NCI-H1930 (cell line): ENCODE measurements at regions not wholly inside any gene's neighbourhood (a gene's known extent, or its start where the extent isn't known, plus 50 kb on each side); places are given as distances from the start of the nearest gene placed in this dataset.

Experiments used
- DNase-seq, 2 experiments: peaks; one replicate each; lab custom pipeline; 2025; lab: John Stamatoyannopoulos, UW

DNA sequence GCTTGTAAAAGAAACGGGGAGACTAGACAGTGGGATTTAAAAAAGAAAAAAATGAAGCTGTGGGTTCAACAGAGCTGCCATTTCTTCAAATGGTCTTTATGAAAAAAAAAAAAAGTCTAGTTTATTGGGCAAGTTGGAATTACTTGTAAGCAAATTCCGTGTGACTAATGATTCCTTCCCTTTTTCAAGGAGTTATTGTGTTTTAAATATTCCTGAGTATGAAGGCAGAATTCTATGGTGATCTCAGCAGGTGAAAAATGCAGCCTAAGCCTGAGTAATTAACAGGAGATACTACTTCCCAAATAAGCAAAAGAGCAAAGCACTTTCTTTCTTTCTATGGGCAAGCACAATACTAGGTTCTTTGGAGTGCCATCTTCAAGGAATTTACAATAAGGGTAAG is 481.9 kb downstream of the ZNF608 start:
- DNase-seq = peak in 1 of 2 experiments; percentile 42

DNA sequence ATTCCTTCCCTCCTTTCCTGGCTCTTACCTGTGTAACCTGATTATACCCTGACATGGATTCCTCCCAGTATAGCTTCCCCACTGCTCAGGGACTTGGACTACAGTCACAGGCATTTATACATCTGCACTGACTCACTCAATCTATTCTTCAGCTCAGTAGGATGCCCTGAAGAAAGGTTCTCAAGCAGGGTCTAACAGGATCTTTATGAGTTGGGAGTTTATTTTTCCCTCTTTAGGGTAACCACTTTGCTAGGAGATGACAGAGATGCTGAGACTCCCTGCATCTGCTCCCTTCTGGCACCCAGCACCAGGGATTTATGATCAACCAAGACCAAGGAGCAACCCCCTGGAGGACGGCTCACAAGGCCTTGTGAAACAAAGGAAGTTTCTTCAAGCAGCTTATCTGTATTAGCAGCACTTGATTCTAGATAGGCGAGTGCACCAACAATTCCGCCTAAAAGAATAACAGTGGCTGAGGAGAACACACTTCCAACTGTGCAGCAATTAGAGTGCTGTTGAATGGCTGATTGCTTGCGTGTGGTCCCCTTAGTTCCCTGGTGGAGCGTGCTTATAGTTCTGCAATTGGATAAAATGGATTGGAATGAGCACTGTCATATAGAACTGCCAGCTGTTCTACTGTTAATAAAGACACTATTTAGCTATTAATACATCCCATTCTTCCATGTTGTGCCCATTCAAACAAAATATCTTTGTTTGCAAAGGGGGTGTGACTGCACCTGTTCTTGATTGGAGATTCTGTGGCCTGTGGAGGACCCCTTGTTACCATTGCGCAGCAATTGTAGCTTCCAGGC is 482.6 kb downstream of the ZNF608 start:
- peak; percentile 79 to 88 for DNase-seq

DNA sequence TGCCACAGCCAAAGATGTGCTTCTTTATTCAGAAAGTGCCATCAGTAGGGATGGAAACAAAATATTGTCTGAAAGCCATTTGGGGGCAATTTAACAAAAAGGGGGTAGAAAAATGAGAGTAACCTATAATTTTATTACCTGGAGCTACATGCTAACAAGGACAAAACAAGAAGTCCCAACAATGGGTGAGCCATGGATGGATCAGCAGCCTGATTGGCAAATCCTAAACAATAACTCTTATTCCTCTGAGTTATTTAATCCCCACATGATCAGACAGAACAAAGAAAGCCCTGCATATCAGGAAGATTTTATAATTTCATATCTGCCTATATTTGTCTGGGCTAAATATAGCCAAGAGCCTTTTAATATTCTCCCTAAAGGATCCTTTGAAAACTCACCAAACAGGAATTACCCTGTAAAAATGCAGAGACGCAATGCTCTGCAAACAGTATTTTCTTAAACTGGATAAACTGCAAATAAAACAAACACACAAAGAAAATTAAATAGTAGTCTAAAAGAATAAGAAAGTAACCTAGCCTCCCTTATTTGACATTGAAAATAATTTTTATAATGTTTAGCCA is 483.4 kb downstream of the ZNF608 start:
- DNase-seq = peak in 1 of 2 experiments; percentile 13

DNA sequence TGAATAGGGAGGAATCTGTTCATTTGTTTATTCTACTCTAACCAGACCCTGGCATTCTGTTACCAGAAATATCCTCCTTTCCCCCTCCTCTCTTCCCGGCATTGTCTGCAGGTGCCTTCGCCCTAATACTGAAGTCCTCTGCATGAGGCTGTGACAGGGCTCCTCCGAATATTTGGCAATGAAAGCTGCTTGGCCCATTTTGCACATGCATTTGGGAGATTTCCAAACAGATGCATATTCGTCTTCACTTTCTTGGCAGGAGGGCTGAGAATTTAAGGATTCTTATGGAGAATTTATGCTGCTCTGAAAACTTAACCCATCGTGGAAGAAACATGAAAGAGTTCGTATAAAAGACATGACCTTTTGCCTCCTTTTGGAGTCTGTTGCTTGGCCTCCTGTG is 484.0 kb downstream of the ZNF608 start:
- DNase-seq = no peak

DNA sequence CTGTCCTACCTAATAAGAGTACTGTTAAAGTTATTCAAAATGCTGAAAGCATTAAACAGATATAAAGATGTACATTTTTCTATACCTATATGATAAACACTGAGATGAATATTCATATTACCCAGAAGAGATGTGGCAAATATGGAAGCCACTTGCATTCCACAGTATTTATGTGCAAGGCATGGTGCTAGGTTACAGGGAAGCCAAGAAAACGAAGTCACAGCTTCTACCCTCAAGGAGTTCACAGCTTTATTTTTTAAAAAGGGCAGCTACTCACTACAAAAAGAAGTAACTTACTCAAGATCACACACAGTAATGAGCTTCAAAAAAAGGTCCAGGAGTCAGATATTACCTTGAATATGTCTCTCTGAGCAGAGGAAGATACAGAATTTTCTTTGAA is 484.6 kb downstream of the ZNF608 start:
- no peak for DNase-seq

DNA sequence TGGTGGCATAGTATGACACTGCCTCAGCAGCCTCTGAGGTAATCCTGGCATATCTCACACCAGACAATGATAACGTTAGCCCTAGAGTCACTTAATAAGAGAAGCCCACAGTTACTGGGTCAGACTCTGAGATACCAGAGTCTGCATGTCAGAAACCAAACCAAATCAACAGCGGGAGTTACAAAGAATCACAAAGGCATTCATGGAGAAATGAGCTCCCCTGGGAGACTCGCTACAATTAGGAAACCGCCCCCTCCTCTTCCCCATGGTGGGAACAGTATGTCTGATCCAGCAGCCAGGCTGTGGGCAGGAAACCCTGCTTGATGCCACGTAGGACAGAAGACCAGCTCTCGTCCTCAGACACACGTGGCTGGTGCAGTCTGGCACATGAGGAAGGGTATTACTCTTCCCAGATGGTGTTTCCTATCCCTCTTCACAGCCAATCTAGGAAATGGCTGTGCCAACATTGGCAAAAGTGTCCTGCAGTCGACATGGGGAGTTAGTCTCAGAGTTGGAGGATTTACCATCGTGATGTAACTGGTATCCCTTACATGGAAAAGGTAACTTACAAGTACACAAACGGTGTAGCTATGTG is 485.4 kb downstream of the ZNF608 start:
- DNase-seq = peak; percentile 12 to 33

DNA sequence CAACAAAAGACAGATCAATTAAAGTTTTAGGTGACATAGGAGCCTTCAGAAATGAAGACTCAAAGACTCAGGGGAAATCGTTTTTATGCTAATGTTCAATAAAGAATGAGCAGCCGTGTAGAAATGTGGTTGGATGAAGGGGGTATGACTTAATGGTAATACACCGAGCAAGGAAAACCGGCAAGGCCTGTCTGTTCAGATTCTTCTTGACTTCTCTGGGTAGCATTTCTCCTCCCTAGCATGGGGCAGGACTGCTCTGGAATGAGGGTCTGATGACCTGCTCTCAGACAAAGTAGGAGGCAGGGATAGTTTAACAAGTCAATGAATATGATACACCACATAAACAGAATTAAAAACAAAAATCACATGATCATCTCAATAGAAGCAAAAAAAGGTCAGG is 487.4 kb downstream of the ZNF608 start:
- no peak for DNase-seq

DNA sequence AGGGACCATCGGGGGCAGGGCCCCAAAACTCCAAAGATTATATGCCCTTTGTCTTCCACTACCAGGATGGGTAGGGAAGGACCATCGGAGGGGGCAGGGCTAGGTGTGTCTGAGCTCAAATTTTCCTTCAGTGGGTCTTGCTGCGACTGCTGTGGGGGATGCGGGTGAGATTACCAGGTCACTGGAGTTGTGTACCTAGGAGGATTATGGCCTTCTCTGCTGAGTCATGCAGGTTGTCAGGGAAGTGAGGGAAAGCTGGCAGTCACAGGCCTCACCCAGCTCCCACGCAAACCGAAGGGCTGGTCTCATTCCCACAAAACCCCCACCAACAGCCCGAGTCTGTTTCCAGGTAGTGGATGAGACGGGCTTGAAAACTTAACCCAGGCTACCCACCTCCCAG is 489.4 kb downstream of the ZNF608 start:
- DNase-seq = no peak

DNA sequence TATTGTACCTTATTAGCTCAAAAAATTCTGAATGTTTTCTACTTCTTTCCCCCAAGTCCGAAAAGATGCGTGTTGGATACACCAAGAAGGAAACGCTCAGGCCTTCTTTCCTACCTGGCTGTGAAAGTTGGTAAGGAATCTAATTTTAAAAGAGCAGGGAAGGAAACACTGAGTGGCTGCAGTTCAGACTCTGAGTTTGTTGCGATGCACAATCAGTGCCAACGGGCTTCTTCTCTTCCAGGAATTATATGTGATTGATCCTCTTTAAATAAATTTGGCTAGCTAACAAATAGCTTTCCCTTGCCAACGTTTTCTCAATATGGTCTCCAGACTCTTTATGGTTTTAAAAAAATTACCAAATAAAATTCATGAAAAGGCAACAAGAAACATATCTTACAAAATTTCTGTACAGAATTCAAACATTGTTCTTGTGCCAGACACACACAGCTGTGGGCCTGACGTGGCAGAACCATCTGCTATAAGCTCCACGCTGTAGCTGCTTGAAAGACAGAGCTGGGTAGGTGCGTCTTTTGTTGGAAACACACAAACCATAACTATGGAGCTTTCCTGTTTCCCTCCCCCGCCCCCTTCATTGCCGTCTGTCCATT is 493.1 kb downstream of the ZNF608 start:
- DNase-seq = no peak

DNA sequence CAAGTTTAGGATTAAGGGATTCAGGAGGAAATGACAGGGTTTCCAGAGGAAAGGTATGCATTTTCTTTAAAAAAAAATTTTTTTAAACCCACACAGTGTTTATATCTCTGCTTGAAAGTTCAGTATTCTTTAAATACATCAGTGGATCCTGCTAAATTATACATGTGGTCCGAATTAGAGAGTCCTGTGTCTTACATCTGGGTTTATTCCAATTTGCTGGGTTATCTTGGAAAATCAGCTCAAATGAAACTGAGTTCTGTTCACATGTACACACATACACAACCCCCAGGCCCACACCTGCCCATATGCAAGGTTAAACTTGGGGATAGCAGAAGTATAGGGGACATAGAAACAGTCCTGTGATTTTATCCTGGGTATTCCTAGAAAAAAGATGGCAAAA is 493.7 kb downstream of the ZNF608 start:
- DNase-seq = no peak

DNA sequence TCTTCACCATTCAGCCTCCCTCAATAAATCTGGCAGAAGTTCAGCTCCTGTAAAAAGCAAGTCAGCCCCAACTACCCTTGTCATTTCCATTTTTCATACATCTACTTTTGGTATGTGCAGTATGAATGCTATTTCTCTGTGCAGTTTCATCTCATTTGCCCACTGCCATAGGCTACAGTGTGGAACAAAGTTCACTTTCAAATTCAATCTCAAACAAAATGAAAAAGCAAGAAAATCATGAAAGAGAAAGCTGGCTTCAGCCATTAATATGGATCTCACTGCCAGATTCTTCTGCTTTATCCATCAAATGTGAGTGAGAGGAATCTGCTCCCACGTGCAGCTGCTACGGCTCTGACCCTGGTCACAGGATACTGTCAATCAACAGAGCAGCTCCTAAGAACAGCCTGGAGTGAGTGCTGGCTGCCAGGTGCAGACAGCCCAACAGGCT is 494.2 kb downstream of the ZNF608 start:
- peak in 1 of 2 experiments; percentile 27 for DNase-seq

DNA sequence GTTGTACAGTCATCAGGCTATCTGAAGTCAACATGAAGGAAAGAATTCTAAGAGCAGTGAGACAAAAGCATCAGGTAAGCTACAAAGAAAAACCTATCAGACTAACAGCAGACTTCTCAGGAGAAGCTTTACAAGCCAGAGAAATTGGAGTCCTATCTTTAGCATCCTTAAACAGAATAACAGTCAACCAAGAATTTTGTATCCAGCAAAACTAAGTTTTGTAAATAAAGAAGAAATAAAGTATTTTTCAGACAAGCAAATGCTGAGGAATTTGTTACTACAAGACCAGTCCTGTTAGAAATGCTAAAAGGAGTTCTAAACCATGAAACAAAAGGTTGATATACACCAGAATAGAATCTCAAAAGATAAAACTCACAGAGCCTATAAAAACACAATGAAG is 501.2 kb downstream of the ZNF608 start:
- no peak for DNase-seq

DNA sequence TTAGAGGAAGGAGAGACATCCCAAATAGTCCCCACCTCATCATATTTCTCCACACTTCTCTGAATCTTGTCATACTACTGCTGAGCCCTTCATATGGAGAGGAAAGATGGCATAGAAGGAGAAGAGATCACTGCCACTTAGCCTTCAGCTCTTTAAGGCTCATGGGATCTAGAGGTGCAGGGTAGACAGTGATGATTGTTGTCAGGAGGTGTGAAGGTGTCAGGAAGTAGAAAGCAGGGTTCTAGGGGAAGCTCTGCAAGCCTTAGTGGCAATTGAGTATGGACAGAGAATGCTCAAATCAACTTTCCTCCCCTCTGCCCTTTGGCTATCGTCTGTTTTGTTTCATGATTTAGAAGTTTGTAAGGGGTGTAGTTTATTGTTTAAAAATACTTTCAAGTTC is 505.7 kb downstream of the ZNF608 start:
- no peak for DNase-seq

DNA sequence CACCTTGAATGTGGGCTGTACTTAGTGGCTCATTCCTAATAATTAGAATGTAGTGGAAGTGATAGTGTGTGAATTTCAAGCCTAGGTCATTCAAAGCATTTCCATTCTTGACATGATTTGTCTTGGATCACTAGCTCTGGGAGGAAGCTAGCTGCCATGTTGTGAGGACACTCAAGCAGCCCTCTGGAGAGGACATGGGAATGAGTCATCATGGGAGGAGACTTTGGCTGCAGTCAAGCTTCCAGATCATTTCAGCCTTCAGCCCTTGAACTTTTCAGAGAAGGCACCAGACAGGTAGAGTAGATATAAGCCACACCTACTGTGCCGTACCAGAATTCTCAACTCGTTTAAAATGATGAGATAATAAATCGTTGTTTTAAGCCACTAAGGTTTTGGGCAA is 506.9 kb downstream of the ZNF608 start:
- no peak for DNase-seq

DNA sequence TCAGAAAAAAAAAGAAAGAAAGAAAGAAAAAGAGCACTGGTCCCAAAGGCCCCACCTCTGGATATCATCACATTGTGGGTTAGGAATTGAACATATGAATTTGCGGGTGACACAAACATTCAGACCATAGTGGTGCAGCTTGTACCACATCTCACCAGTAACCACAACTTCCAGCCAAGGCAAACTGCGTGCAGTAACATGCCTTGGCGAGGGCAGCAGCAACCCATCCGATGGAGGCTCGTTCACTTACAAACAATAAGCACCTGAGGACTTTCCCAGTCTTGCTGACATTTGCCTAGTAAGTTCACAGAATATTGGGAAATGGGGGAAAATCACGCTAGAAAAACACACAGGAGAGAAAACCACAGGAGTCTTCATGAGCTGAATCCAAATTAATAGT is 508.1 kb downstream of the ZNF608 start:
- no peak for DNase-seq

DNA sequence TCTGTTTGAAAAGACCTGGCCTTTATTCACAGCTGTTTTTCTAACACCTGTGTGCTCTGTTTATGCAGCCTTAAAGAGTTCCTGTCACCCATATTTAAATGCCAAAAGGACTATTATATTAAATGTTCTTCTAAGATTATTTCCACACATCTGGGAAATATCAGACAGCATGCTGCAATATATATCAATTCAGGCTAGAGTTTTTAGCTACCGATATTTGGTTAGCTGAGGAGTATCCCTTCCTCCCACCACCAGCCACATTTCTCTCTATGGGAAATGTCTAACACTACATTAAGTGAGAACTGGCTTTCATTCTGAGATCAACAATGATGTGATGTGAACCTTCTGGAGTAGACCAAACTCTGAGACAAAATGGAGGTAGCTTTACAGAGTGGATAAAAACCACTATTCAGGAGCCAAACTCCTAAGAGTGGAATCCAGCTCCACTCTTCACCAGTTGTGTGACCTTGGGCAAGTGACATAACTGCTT is 509.2 kb downstream of the ZNF608 start:
- no peak for DNase-seq

DNA sequence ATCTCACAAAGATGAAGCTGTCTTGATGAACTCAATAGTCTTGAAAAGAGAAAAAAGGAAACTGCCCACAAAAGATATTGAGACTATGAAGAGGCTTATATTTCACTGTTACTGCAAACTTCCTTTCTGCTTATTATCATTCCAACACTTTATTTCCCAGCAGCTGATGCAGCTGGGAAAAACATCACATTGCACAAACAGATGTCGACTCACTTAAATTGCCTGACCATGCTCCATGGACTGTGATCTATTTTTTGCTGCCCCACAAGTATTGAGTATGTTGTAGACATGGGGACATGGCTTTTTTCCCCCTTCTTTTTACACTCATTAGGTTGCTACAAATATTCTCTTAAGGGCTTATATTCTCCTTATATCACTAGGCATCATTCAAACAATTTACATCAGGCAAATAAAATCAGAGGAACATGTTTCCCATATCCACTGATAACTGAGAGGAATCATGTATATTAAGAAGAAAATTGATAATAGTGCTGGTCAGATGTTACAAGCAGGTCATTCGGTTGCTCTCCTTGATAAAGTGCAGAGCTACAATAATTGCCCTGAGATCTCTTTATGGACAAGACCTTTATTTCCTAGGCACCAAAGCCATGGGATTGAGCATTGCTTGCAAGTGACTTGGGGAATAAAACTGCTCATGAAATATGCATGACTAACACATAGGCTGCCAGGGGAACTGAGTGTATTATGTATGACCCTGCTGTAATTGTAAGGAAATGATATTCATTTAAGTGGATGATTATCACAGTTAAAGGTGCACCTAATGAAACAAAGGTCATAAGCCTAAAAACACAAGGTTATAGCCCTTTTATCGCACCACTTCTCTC is 509.9 kb downstream of the ZNF608 start:
- no peak for DNase-seq

DNA sequence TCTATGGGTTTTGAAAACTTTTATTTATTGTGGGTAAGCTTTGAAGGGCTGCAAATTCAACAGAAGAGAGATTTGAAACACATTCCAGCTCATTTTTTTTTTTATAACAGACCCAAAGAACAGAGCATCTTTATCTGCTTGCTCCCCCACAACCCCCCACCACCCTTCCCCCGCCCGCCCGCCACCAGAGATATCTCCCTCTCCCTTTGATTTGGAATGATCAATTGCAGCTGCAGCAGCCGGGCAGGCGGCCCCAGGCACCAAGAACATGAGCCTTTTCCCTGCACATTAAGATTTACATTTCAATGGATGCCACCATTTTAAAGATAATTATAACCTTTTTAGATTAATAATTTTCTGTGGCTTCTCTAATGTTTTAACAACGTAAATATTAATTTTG is 510.9 kb downstream of the ZNF608 start:
- DNase-seq = no peak

DNA sequence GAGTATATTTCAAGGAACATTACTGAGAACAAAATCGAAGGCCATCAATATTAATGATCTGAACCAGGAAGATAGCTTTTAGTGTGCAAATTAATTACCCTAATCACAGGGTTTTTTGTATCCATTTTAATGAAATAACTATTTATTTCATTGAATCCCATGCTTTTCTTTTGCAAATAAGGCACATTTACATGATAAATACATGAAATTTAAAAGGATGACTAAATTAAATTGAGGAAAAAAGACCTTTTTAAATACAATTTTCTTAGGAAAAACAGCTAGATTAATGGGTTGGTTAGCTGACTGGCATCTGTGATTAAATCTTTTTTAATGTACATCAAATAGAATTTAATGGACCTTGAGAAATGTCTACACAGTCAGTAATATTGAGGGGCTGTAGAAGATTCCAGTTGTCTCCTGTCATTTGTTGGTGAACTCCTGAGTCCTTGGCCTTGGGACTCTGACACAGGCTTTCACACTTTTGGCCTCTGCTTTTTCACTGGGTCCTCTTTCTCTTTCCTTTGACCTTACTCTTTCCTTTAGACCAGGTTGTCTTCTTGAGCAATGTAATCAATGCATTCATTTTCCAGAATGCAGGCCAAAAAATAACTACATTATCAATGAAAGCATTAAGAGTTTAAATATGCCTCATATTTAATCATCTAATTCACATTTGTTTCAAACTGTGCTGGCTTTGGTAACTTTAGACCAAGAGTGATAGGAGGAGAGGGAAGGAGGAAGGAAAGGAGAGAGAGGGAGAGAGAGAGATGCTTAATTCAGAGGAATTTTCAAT is 511.5 kb downstream of the ZNF608 start:
- no peak for DNase-seq

DNA sequence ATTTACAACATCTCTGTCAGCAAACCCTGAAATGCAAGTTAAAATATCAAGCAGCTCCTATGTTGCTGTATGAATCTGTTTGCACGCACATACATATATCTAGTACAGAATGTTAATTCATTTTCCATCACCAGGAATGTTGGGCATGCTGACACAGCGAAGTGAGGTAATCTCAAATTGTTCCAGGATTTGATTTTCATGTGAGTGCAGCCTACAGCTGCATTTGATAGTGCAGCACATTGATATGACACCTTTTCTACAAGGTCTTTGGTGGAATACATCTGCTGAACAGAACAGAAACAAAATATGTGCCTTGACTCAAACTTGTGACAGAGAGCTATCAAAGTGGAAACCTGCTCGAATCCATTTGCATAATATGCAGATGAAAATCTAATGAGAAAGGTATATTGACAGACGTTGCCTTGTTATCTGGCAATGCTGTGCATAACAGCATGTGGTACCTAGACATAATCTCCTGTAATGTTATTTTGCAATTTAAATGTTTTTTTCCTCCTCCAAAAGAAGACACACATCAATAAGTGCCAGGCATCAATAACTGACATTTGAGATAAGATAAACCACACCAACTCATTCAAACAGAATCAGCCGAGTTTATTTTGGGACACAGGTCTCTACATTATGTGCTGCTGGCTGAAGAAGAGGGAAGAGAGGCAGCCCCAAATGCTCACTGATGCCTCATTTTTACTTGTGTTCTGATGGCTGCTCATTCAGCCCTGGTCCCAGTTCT is 512.2 kb downstream of the ZNF608 start:
- no peak for DNase-seq
